T-helper 17 cell (primary cell): ENCODE measurements at regions not wholly inside any gene's neighbourhood (a gene's known extent, or its start where the extent isn't known, plus 50 kb on each side); places are given as distances from the start of the nearest gene placed in this dataset.

ENCODE experiments used
- ATAC-seq: fragments of 150-1000 bp; cut with Tn5 transposase; 2 replicates; pipeline ENCODE4 v1.10.0; 2021; ENCODE audit warnings: mild to moderate bottlenecking, moderate library complexity
- DNase-seq, 3 donors: peaks; one replicate each; pipeline versions ENCODE4 v3.0.0 to v3.0.0-alpha.2; 2020 to 2021
- H3K9me3 ChIP-seq: one replicate; pipeline ENCODE4 v1.7.0; 2013; ENCODE audit warnings: low read length, mild to moderate bottlenecking; ENCODE audit not compliant: control insufficient read depth, poor library complexity, severe bottlenecking
- H3K27ac Mint-ChIP-seq: one replicate; pipeline ENCODE4 v1.8.0; 2022; ENCODE audit warnings: mild to moderate bottlenecking, moderate library complexity, mixed read lengths
- H3K27me3 Mint-ChIP-seq: one replicate; pipeline ENCODE4 v1.8.0; 2022; ENCODE audit warnings: mixed read lengths
- H3K36me3 Mint-ChIP-seq: one replicate; pipeline ENCODE4 v1.8.0; 2022; ENCODE audit warnings: low read depth, mixed read lengths
- H3K4me1 Mint-ChIP-seq: one replicate; pipeline ENCODE4 v1.8.0; 2022; ENCODE audit warnings: mild to moderate bottlenecking, mixed read lengths
- H3K4me3 Mint-ChIP-seq: one replicate; pipeline ENCODE4 v1.8.0; 2022; ENCODE audit warnings: mild to moderate bottlenecking, moderate library complexity, mixed read lengths

- H3K4me1 Mint-ChIP-seq, result no peaks in the 10 kb centered on the region
- H3K27ac Mint-ChIP-seq, result no peak overlapping the region
- no peak for ATAC-seq
- H3K9me3 ChIP-seq, result no peaks in the 10 kb centered on the region
- H3K4me3 Mint-ChIP-seq, result no peak overlapping the region
- DNase-seq, result no peak
- H3K36me3 Mint-ChIP-seq, result peaks cover 2% of the 10 kb centered on the region
- no peaks in the 10 kb centered on the region for H3K27me3 Mint-ChIP-seq
Observed at GRCh38 chr3:189517981-189518380, 113.2 kb upstream of the TP63 start.

GRCh38 chr3:189519458-189519857 lies 111.7 kb upstream of the TP63 start:
- H3K9me3 ChIP-seq, result no peaks in the 10 kb centered on the region
- no peaks in the 10 kb centered on the region for H3K36me3 Mint-ChIP-seq
- H3K27ac Mint-ChIP-seq, result no peak overlapping the region
- no peaks in the 10 kb centered on the region for H3K27me3 Mint-ChIP-seq
- H3K4me1 Mint-ChIP-seq, result no peaks in the 10 kb centered on the region
- DNase-seq, result no peak
- no peak overlapping the region for H3K4me3 Mint-ChIP-seq
- ATAC-seq, result no peak

GRCh38 chr3:189529468-189529867 lies 101.7 kb upstream of the TP63 start:
- no peaks in the 10 kb centered on the region for H3K36me3 Mint-ChIP-seq
- H3K4me3 Mint-ChIP-seq, result no peak overlapping the region
- DNase-seq (no peak), ATAC-seq (no peak)
- no peak overlapping the region for H3K27ac Mint-ChIP-seq
- H3K9me3 ChIP-seq, result no peaks in the 10 kb centered on the region
- no peaks in the 10 kb centered on the region for H3K27me3 Mint-ChIP-seq
- no peaks in the 10 kb centered on the region for H3K4me1 Mint-ChIP-seq

- DNase-seq (no peak), ATAC-seq (no peak)
- no peak overlapping the region for H3K4me3 Mint-ChIP-seq
- H3K4me1 Mint-ChIP-seq, result no peaks in the 10 kb centered on the region
- no peaks in the 10 kb centered on the region for H3K36me3 Mint-ChIP-seq
- H3K27ac Mint-ChIP-seq, result no peak overlapping the region
- H3K9me3 ChIP-seq, result no peaks in the 10 kb centered on the region
- no peaks in the 10 kb centered on the region for H3K27me3 Mint-ChIP-seq
Observed at GRCh38 chr3:189529889-189530471, 101.2 kb upstream of the TP63 start.

- H3K4me3 Mint-ChIP-seq, result no peak overlapping the region
Observed at GRCh38 chr3:189530822-189531221, 100.4 kb upstream of the TP63 start.

GRCh38 chr3:189531271-189531670 lies 99.9 kb upstream of the TP63 start:
- Mint-ChIP-seq H3K4me1 (no peaks in the 10 kb centered on the region), H3K27ac (no peak overlapping the region), H3K36me3 (no peaks in the 10 kb centered on the region), H3K27me3 (no peaks in the 10 kb centered on the region), H3K4me3 (no peak overlapping the region)
- DNase-seq (no peak), ATAC-seq (no peak)
- no peaks in the 10 kb centered on the region for H3K9me3 ChIP-seq

More at GRCh38 chr3:189530822-189531221, 100.4 kb upstream of the TP63 start:
- H3K4me1 Mint-ChIP-seq, result no peaks in the 10 kb centered on the region
- H3K27ac Mint-ChIP-seq, result no peak overlapping the region
- H3K9me3 ChIP-seq, result no peaks in the 10 kb centered on the region
- no peak for ATAC-seq
- H3K27me3 Mint-ChIP-seq, result no peaks in the 10 kb centered on the region
- H3K36me3 Mint-ChIP-seq, result no peaks in the 10 kb centered on the region
- DNase-seq, result no peak

- no peaks in the 10 kb centered on the region for H3K36me3 Mint-ChIP-seq
- DNase-seq (no peak), ATAC-seq (no peak)
- H3K4me1 Mint-ChIP-seq, result peaks cover 3% of the 10 kb centered on the region
- no peak overlapping the region for H3K4me3 Mint-ChIP-seq
- no peak overlapping the region for H3K27ac Mint-ChIP-seq
- H3K27me3 Mint-ChIP-seq, result no peaks in the 10 kb centered on the region
- no peaks in the 10 kb centered on the region for H3K9me3 ChIP-seq
Observed at GRCh38 chr3:189534531-189534930, 96.7 kb upstream of the TP63 start.

- H3K4me1 Mint-ChIP-seq, result peaks cover 3% of the 10 kb centered on the region
- no peak overlapping the region for H3K27ac Mint-ChIP-seq
- no peak for DNase-seq
- no peak overlapping the region for H3K4me3 Mint-ChIP-seq
- ATAC-seq, result no peak
- H3K36me3 Mint-ChIP-seq, result no peaks in the 10 kb centered on the region
- H3K9me3 ChIP-seq, result no peaks in the 10 kb centered on the region
- H3K27me3 Mint-ChIP-seq, result no peaks in the 10 kb centered on the region
Observed at GRCh38 chr3:189537135-189537534, 94.1 kb upstream of the TP63 start.

- Mint-ChIP-seq H3K27ac (no peak overlapping the region), H3K27me3 (no peaks in the 10 kb centered on the region), H3K36me3 (peaks cover 3% of the 10 kb centered on the region), H3K4me1 (no peaks in the 10 kb centered on the region), H3K4me3 (no peak overlapping the region)
- DNase-seq (no peak), ATAC-seq (no peak)
- no peaks in the 10 kb centered on the region for H3K9me3 ChIP-seq
Observed at GRCh38 chr3:189547448-189547847, 83.7 kb upstream of the TP63 start.

- no peak overlapping the region for H3K4me3 Mint-ChIP-seq
- no peaks in the 10 kb centered on the region for H3K9me3 ChIP-seq
- no peak overlapping the region for H3K27ac Mint-ChIP-seq
- H3K4me1 Mint-ChIP-seq, result no peaks in the 10 kb centered on the region
- H3K27me3 Mint-ChIP-seq, result no peaks in the 10 kb centered on the region
- H3K36me3 Mint-ChIP-seq, result peaks cover 3% of the 10 kb centered on the region
- ATAC-seq (no peak), DNase-seq (no peak)
Observed at GRCh38 chr3:189548053-189548452, 83.1 kb upstream of the TP63 start.

- Mint-ChIP-seq H3K27me3 (no peaks in the 10 kb centered on the region), H3K4me3 (no peak overlapping the region), H3K4me1 (no peaks in the 10 kb centered on the region), H3K27ac (no peak overlapping the region), H3K36me3 (peaks cover 2% of the 10 kb centered on the region)
- no peak for ATAC-seq
- no peak for DNase-seq
- H3K9me3 ChIP-seq, result no peaks in the 10 kb centered on the region
Observed at GRCh38 chr3:189551007-189551406, 80.2 kb upstream of the TP63 start.

GRCh38 chr3:189554868-189555557 lies 76.2 kb upstream of the TP63 start:
- no peaks in the 10 kb centered on the region for H3K9me3 ChIP-seq
- H3K36me3 Mint-ChIP-seq, result no peaks in the 10 kb centered on the region
- H3K27me3 Mint-ChIP-seq, result no peaks in the 10 kb centered on the region
- H3K4me3 Mint-ChIP-seq, result no peak overlapping the region
- H3K4me1 Mint-ChIP-seq, result no peaks in the 10 kb centered on the region
- no peak for DNase-seq
- no peak overlapping the region for H3K27ac Mint-ChIP-seq
- no peak for ATAC-seq

- Mint-ChIP-seq H3K27ac (no peak overlapping the region), H3K4me3 (no peak overlapping the region), H3K27me3 (no peaks in the 10 kb centered on the region), H3K36me3 (no peaks in the 10 kb centered on the region), H3K4me1 (no peaks in the 10 kb centered on the region)
- DNase-seq, result no peak
- ATAC-seq, result no peak
- no peaks in the 10 kb centered on the region for H3K9me3 ChIP-seq
Observed at GRCh38 chr3:189555558-189555881, 75.7 kb upstream of the TP63 start.

- Mint-ChIP-seq H3K27ac (no peak overlapping the region), H3K4me3 (no peak overlapping the region), H3K4me1 (no peaks in the 10 kb centered on the region), H3K36me3 (no peaks in the 10 kb centered on the region), H3K27me3 (no peaks in the 10 kb centered on the region)
- DNase-seq (no peak), ATAC-seq (no peak)
- H3K9me3 ChIP-seq, result no peaks in the 10 kb centered on the region
Observed at GRCh38 chr3:189557824-189558223, 73.4 kb upstream of the TP63 start.
